Left ventricle myocardium superior (tissue), 1 donor: ENCODE measurements at regions not wholly inside any gene's neighbourhood (a gene's known extent, or its start where the extent isn't known, plus 50 kb on each side); places are given as distances from the start of the nearest gene placed in this dataset.

Experiments used
- ATAC-seq: fragments of 200-7000 bp; cut with Tn5 transposase; one replicate; pipeline ENCODE4 v1.9.1; 2020; ENCODE audit warnings: mild to moderate bottlenecking, moderate library complexity
- DNase-seq: peaks from one replicate; pipeline ENCODE4 v3.0.0-alpha.2; 2020
- intact Hi-C: fragments of 100-400 bp; cut with micrococcal nuclease; formaldehyde crosslinking; loops from one replicate; pipeline ENCODE4 v1.11.0; 2022
- donor health status: DM: no; HTN: yes; CAD: no; lungs with severe emphysema.

- DNase-seq (no peak), ATAC-seq (no peak)
- intact Hi-C loops, result no loop called here
These were observed 677.0 kb downstream of the SUCLG1 start for GRCh38 chr2:83782122-83782521.

- intact Hi-C loops, result no loop called here
- DNase-seq (no peak), ATAC-seq (no peak)
These were observed 694.6 kb downstream of the SUCLG1 start for GRCh38 chr2:83764447-83765005.

GRCh38 chr2:83757329-83757728, 701.8 kb downstream of the SUCLG1 start:
- ATAC-seq, result no peak
- intact Hi-C loops, result no loop called here
- no peak for DNase-seq

- intact Hi-C loops, result no loop called here
- DNase-seq (no peak), ATAC-seq (no peak)
These were observed 702.9 kb downstream of the SUCLG1 start for GRCh38 chr2:83756219-83756618.

GRCh38 chr2:83747141-83747540, 711.9 kb downstream of the SUCLG1 start:
- intact Hi-C loops, result no loop called here
- DNase-seq (no peak), ATAC-seq (no peak)

GRCh38 chr2:83744855-83745254, 714.2 kb downstream of the SUCLG1 start:
- intact Hi-C loops, result no loop called here
- DNase-seq (no peak), ATAC-seq (no peak)

- DNase-seq (peak; percentile 52), ATAC-seq (peak; percentile 95)
These were observed 716.8 kb downstream of the SUCLG1 start for GRCh38 chr2:83742117-83742782.

GRCh38 chr2:83730223-83730622, 728.9 kb downstream of the SUCLG1 start:
- DNase-seq (no peak), ATAC-seq (no peak)
- intact Hi-C loops, result no loop called here

More at GRCh38 chr2:83742117-83742782, 716.8 kb downstream of the SUCLG1 start:
- intact Hi-C loops, result no loop called here

- DNase-seq, result no peak
- ATAC-seq, result no peak
- intact Hi-C loops, result no loop called here
These were observed 733.3 kb downstream of the SUCLG1 start for GRCh38 chr2:83725735-83726134.

- DNase-seq, result no peak
- intact Hi-C loops, result no loop called here
- ATAC-seq, result no peak
These were observed 753.9 kb downstream of the SUCLG1 start for GRCh38 chr2:83705146-83705545.

- no peak for ATAC-seq
- DNase-seq, result no peak
These were observed 755.5 kb downstream of the SUCLG1 start for GRCh38 chr2:83703598-83703997.

GRCh38 chr2:83696838-83697237, 762.2 kb downstream of the SUCLG1 start:
- no peak for DNase-seq
- ATAC-seq, result no peak
- intact Hi-C loops, result no loop called here

More at GRCh38 chr2:83703598-83703997, 755.5 kb downstream of the SUCLG1 start:
- intact Hi-C loops, result no loop called here

GRCh38 chr2:83695530-83695929, 763.5 kb downstream of the SUCLG1 start:
- intact Hi-C loops, result no loop called here
- DNase-seq, result no peak
- ATAC-seq, result no peak

- ATAC-seq (no peak), DNase-seq (no peak)
- intact Hi-C loops, result no loop called here
These were observed 764.0 kb downstream of the SUCLG1 start for GRCh38 chr2:83695037-83695436.

- ATAC-seq, result no peak
- DNase-seq, result no peak
- intact Hi-C loops, result no loop called here
These were observed 769.7 kb downstream of the SUCLG1 start for GRCh38 chr2:83689402-83689801.

GRCh38 chr2:83686863-83687262, 772.2 kb downstream of the SUCLG1 start:
- no peak for ATAC-seq
- intact Hi-C loops, result no loop called here
- no peak for DNase-seq

GRCh38 chr2:83674050-83674449, 785.0 kb downstream of the SUCLG1 start:
- intact Hi-C loops, result no loop called here
- DNase-seq (no peak), ATAC-seq (no peak)

GRCh38 chr2:83665894-83666293, 793.2 kb downstream of the SUCLG1 start:
- intact Hi-C loops, result no loop called here
- ATAC-seq, result no peak
- DNase-seq, result no peak

- intact Hi-C loops, result no loop called here
- no peak for ATAC-seq
- DNase-seq, result no peak
These were observed 793.9 kb downstream of the SUCLG1 start for GRCh38 chr2:83665154-83665553.

- no peak for DNase-seq
- intact Hi-C loops, result no loop called here
- ATAC-seq, result no peak
These were observed 797.4 kb downstream of the SUCLG1 start for GRCh38 chr2:83661711-83662110.

- intact Hi-C loops, result no loop called here
- DNase-seq (no peak), ATAC-seq (no peak)
These were observed 804.9 kb downstream of the SUCLG1 start for GRCh38 chr2:83654091-83654611.
